ENCODE measurements at regions not wholly inside any gene's neighbourhood (a gene's known extent, or its start where the extent isn't known, plus 50 kb on each side); places are given as distances from the start of the nearest gene placed in this dataset.

- DNase-seq: no peak
- Histone ChIP-seq H3K9me3 (no peaks in the 10 kb centered on the region), H3K27ac (no peak overlapping the region), H3K4me3 (no peak overlapping the region), H3K4me1 (ENCODE audit: insufficient read depth) (no peaks in the 10 kb centered on the region), H3K27me3 (no peaks in the 10 kb centered on the region), H3K36me3 (no peaks in the 10 kb centered on the region)
- WGBS, 3 donors: 62 to 78% (median 63%) methylated on average over 3 of the region's 3 CpGs
- TF ChIP-seq EP300 (IDR thresholded peaks at IDR 0.05) (no peak), POLR2A (IDR thresholded peaks at IDR 0.05) (no peak), CTCF (IDR thresholded peaks at IDR 0.05) (no peak)
- intact Hi-C loops (cut with DNase I): no loop called here
Observed at GRCh38 chr6:94751641-94752329, 825.5 kb upstream of the MANEA start.

GRCh38 chr6:94736236-94736635 lies 841.1 kb upstream of the MANEA start:
- 86 to 87% (median 87%) methylated on average over 2 of the region's 2 CpGs for WGBS, 3 donors
- peaks cover 0 to 3% of the 10 kb centered on the region in 2 donors for H3K9me3 ChIP-seq
- no peaks in the 10 kb centered on the region for H3K36me3 ChIP-seq
- H3K27ac ChIP-seq: no peak overlapping the region
- no peaks in the 10 kb centered on the region for H3K27me3 ChIP-seq
- no peaks in the 10 kb centered on the region for H3K4me1 ChIP-seq (ENCODE audit: insufficient read depth)
- DNase-seq: no peak
- H3K4me3 ChIP-seq: no peak overlapping the region
- TF ChIP-seq EP300 (IDR thresholded peaks at IDR 0.05) (no peak), CTCF (IDR thresholded peaks at IDR 0.05) (no peak), POLR2A (IDR thresholded peaks at IDR 0.05) (no peak)
- intact Hi-C loops (cut with DNase I): no loop called here

- TF ChIP-seq POLR2A (IDR thresholded peaks at IDR 0.05) (no peak), CTCF (IDR thresholded peaks at IDR 0.05) (no peak), EP300 (IDR thresholded peaks at IDR 0.05) (no peak)
- Histone ChIP-seq H3K27ac (no peak overlapping the region), H3K4me1 (ENCODE audit: insufficient read depth) (no peaks in the 10 kb centered on the region), H3K36me3 (no peaks in the 10 kb centered on the region), H3K4me3 (no peak overlapping the region), H3K9me3 (peaks cover 0 to 3% of the 10 kb centered on the region in 2 donors), H3K27me3 (no peaks in the 10 kb centered on the region)
- DNase-seq: no peak
- intact Hi-C loops (cut with DNase I): no loop called here
- 83 to 87% (median 87%) methylated on average over 7 of the region's 7 CpGs for WGBS, 3 donors
Observed at GRCh38 chr6:94735270-94735669, 842.1 kb upstream of the MANEA start.

GRCh38 chr6:94734751-94735150 lies 842.6 kb upstream of the MANEA start:
- Histone ChIP-seq H3K9me3 (peaks cover 0 to 3% of the 10 kb centered on the region in 2 donors), H3K4me1 (ENCODE audit: insufficient read depth) (no peaks in the 10 kb centered on the region), H3K27me3 (no peaks in the 10 kb centered on the region), H3K36me3 (no peaks in the 10 kb centered on the region), H3K4me3 (no peak overlapping the region), H3K27ac (no peak overlapping the region)
- no peak for TF ChIP-seq POLR2A (IDR thresholded peaks at IDR 0.05)
- TF ChIP-seq EP300 (IDR thresholded peaks at IDR 0.05): no peak
- TF ChIP-seq CTCF (IDR thresholded peaks at IDR 0.05): no peak
- 48 to 70% (median 59%) methylated on average over 1 of the region's 1 CpG for WGBS, 3 donors
- intact Hi-C loops (cut with DNase I): no loop called here
- no peak for DNase-seq

All from ovary (tissue), 7 donors.